ENCODE measurements at regions not wholly inside any gene's neighbourhood (a gene's known extent, or its start where the extent isn't known, plus 50 kb on each side); places are given as distances from the start of the nearest gene placed in this dataset.

GRCh38 chr11:98300719-98301118 lies 720.0 kb upstream of the CNTN5 start:
- DNase-seq (ENCODE audit: low read depth, low spot score) (no peak), ATAC-seq (no peak), FAIRE-seq (no peak)
- SMC1A ChIA-PET (ENCODE audit: uncharacterized antibody, unreplicated experiment), result no interaction called here
- Histone ChIP-seq H3K79me2 (ENCODE audit: control insufficient read depth, insufficient read depth, low read length) (no peaks in the 10 kb centered on the region), H3K27me3 (replicated peaks in 1 of 2; ENCODE audit: control insufficient read depth in 2 of 2, insufficient read depth in 2 of 2, low read length in 1 of 2) (no peaks in the 10 kb centered on the region), H2AFZ (ENCODE audit: control insufficient read depth, low read depth, low read length) (no peak overlapping the region), H4K20me1 (ENCODE audit: control insufficient read depth, insufficient read depth) (no peaks in the 10 kb centered on the region), H3K36me3 (ENCODE audit: control insufficient read depth in 2 of 2, insufficient read depth in 2 of 2, low read length in 1 of 2) (no peaks in the 10 kb centered on the region), H3K9ac (ENCODE audit: control insufficient read depth, insufficient read depth, low read length) (no peak overlapping the region), H3K27ac (ENCODE audit: control insufficient read depth, insufficient read depth) (no peak overlapping the region), H3K4me2 (ENCODE audit: control insufficient read depth, insufficient read depth) (no peak overlapping the region), H3K9me3 (replicated peaks; ENCODE audit: control insufficient read depth, insufficient read depth, low read length) (no peaks in the 10 kb centered on the region), H3K4me1 (ENCODE audit: control insufficient read depth, insufficient read depth, low read length) (no peaks in the 10 kb centered on the region), H3K4me3 (no peak overlapping the region)
- RAD21 ChIA-PET (ENCODE audit: unreplicated experiment), result no interaction called here
- no peak for TF ChIP-seq ZNF592 (IDR thresholded peaks at IDR 0.05)
- no peak for TF ChIP-seq MYC (IDR thresholded peaks at IDR 0.05; ENCODE audit: insufficient read depth, insufficient read length, insufficient replicate concordance, low read length, severe bottlenecking)
- TF ChIP-seq ZBTB33 (IDR thresholded peaks at IDR 0.05), result no peak
- no peak for TF ChIP-seq RAD51 (IDR thresholded peaks at IDR 0.05)
- no peak for TF ChIP-seq SP1 (IDR thresholded peaks at IDR 0.05; ENCODE audit: low read depth, low read length)
- no peak for TF ChIP-seq TCF3 (IDR thresholded peaks at IDR 0.05; ENCODE audit: borderline replicate concordance, insufficient read depth, low read depth, low read length)
- no peak for TF ChIP-seq BCL11A (IDR thresholded peaks at IDR 0.05; ENCODE audit: low read depth, low read length)
- TF ChIP-seq STAT1 (conservative IDR thresholded peaks at IDR 0.05), result no peak
- TF ChIP-seq JUND (IDR thresholded peaks at IDR 0.05; ENCODE audit: low read depth, low read length), result no peak
- TF ChIP-seq SUPT20H (IDR thresholded peaks at IDR 0.05; ENCODE audit: borderline replicate concordance, control insufficient read depth, low read depth, low read length), result no peak
- CTCF ChIA-PET, result no interaction called here
- WGBS (ENCODE audit: insufficient coverage, insufficient replicate concordance, low lambda C conversion rate, missing lambda C conversion rate), result 15% methylated on average over 3 of the region's 3 CpGs
- in situ Hi-C loops (cut with MboI) (no loop called here), intact Hi-C loops (cut with micrococcal nuclease; ENCODE audit: unreplicated experiment) (no loop called here)
- no TSS peak for BruUV-seq (replicated peaks)
- POLR2A ChIA-PET, result no interaction called here

Measured in GM12878 (cell line).